DMS79 (cell line): ENCODE measurements at regions not wholly inside any gene's neighbourhood (a gene's known extent, or its start where the extent isn't known, plus 50 kb on each side); places are given as distances from the start of the nearest gene placed in this dataset.
"Not testable (repeated sequence)": the region's sequence is repeated elsewhere in the genome, so short reads cannot be mapped to it uniquely, and the experiment has no call there.

Experiments
- DNase-seq: peaks from one replicate; lab custom pipeline; 2025; lab: John Stamatoyannopoulos, UW

DNA sequence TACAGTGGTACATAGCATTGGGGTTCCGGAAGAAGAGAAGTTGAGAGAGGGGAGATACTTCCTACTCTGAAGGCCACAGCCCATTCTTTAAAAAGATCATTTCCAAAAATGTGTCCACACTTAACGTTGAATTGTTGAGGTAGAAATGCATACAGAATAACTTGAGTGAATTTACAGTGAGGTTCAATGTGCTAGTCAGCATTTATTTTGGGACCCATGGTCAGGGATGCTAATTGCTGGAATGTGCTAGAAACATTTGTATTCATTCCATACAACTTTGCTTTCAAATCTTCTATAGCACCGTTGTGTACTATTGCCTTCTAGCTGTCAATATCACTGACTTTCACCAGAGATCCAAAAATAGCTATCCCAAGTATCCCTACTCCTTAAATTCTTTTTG, 325.9 kb downstream of the SATB2 start:
- no peak for DNase-seq

GRCh38 chr2:199131136-199131655, 326.5 kb downstream of the SATB2 start:
- no peak for DNase-seq

GRCh38 chr2:199130501-199130900, 327.2 kb downstream of the SATB2 start:
- DNase-seq, result no peak

DNA sequence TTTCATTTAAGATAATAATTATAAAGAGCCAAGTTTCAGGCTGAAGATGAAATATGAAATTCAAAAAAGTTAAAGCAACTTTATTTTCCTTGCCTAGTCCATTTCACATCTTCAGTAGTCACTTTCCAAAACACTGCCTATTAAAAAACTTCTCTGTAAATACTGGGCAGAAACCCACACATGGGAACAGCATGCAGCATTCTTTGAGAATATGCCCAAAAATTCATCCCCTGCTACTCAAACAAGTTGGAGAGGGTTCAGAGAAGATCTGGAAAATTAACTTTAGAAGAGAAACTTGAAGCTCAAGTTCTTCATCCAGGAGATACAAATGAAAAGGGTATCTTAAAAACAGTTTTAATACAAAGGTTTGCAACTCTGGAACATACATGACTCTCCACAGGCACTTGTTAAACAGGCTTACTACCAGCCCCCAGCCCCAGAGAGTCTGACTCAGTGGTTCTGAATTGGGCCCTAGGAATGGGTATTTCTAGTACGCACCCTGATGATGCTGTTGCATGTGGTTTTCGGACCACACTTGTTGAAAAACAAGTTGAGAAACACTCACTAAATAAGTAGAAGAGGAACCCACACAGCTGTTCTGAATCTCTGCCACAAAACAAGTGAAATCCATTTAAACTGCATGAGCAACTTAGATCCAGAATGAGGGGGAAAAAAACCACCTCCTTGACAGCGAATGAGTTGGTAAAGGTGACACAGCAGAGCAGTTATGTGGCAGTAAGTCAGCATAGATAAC, 329.1 kb downstream of the SATB2 start:
- DNase-seq, result no peak

- no peak for DNase-seq
Observed at GRCh38 chr2:199119796-199120195, 337.9 kb downstream of the SATB2 start.

DNA sequence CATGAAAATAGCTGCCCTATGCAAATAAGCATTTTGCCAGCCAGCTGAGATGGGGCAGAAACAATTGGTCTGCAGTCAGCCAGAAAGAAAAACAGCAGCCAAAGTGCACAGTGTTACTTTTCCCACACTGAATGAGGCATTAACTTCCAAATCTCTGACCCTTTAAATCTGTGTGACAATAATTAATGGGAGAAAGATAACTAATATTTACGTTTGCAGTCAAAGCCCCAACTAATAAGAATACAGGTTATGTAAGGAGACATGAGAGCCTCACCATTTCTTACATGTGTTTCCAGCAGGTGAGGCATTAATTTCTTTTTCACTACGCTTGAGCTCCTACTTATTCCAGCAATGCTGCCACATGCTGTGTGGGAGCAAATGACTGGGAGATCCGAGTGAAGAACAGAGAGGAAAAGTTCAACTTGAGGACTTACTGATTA, 339.0 kb downstream of the SATB2 start:
- no peak for DNase-seq

- DNase-seq, result no peak
Observed at GRCh38 chr2:199115169-199115568, 342.6 kb downstream of the SATB2 start.

GRCh38 chr2:199113111-199113510, 344.6 kb downstream of the SATB2 start:
- DNase-seq, result no peak

GRCh38 chr2:199111458-199111857, 346.3 kb downstream of the SATB2 start:
- DNase-seq, result no peak

- no peak for DNase-seq
Observed at GRCh38 chr2:199108056-199108455, 349.7 kb downstream of the SATB2 start.

DNA sequence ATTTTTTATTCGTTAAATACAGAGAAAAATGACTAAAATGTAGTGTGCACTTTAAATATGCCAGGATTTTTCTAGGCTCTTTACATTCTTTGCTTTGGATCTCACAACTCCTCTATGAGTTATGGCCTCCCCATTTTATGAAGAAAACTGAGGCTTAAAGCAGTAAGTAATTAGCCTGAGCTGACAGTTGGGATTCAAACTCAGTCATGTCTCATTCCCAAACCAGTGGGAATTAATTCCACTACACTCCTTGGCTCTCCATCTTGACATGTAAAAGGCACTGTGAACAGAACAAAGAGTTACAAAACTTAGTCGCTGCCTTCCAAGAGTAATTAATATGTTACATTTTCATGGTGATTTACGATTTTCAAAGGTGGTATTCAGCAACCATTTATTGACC, 351.9 kb downstream of the SATB2 start:
- no peak for DNase-seq

DNA sequence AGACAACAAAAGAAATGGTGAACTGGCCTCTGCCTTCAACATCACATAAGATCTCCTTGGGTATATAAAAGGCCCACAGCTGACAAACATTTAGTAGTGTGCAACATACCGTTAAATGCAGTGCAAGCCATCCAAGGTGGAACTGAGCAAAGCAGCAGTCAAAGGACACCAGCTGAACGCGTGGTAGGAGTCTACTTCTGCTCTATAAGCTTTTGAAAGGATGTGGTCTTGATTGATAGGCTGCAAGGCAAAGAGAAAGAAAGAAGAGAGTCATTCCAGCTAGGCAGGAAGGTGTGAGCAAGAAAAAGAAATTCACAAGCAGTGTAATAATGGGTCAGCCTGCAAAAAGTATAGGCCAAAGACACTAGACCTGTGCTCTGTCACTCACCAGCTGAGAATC, 356.3 kb downstream of the SATB2 start:
- no peak for DNase-seq

DNA sequence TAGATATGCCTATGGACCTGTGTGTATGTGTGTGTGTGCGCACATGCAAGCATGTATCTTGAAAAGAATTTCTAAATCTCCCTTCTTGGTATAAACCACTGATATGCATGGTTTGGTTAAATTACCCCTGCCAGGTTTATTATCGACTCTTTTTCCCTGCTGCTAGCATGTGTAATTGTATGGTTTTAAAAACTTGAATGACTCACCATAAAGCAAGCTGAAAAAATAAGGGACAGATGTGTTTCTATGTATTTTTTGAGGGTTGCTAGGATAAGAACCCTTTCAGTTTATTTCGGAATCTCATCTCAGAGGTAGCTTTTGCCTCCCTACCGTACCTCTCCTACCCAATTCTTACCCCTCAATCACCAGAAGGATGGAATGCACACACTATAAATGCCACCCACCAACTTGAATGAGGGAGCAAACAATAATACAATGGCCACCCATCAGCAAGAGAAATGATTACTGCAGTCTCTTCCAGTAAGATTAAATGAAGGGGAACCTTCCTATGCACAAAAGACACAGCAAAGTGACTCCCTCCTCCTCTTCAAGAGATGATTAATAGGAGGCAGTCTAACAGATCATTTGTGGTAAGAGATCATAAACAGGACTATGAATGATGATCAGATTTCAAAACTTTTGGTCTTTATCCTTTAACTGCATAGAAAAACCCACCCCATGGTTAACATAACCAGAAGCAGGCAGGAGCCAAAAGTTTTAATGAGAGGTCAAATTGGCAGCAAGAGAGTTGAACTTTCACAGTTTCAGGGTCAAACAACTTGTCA, 357.2 kb downstream of the SATB2 start:
- DNase-seq, result no peak

GRCh38 chr2:199092419-199092818, 365.3 kb downstream of the SATB2 start:
- DNase-seq, result no peak

DNA sequence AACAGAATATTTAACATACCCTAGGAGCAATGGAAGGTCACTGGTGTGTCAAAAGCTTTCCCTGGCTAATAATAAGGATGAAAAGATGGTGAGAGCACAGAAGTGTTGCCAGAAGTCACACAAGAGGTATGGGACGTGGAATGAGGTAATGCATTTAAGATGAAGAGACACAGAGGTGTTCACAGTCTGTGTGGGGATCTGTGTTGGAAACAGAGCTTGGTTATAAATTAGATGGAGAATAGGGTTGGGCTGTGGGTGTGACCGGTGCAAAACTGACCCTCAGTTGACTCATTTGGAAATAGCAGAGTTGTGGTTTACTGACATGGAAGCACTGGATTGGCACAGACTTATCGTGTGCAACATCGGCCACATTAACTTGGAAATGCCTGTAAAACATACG, 372.5 kb downstream of the SATB2 start:
- DNase-seq, result no peak

- no peak for DNase-seq
Observed at GRCh38 chr2:199070322-199070949, 387.3 kb downstream of the SATB2 start.

DNA sequence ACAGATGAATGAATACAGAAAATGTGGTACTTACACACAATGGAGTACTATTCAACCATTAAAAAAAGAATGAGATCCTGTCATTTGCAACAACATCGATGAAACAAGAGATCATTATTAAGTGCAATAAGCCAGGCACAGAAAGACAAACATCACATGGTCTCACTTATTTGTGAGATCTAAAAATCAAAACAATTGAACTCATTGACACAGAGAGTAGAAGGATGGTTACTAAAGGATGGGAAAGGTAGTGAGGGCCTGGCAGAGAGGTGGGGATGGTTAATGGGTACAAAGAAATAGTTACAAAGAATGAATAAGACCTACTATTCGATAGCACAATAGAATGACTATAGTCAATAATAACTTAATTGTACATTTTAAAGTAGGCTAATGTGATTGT, 393.5 kb downstream of the SATB2 start:
- DNase-seq, result no peak

DNA sequence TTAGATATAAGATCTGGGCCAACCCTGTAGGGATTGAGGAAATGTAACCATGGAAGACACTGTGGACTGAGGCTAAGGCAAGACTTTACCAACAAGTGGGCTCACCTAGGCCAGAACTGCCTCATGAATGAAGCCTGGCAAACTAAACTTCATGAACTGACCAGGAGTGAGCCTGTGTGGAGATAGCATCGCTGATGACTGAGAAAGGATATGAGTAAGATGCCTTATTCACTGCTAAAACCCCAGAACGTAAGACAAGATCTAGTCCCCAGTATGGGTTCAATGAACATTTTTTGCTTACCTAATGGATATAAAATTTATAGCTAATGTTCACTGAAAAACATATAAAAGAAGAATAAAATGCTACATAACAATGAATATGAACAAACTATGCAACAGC, 399.8 kb downstream of the SATB2 start:
- no peak for DNase-seq

GRCh38 chr2:199055336-199055735, 402.4 kb downstream of the SATB2 start:
- DNase-seq, result no peak

DNA sequence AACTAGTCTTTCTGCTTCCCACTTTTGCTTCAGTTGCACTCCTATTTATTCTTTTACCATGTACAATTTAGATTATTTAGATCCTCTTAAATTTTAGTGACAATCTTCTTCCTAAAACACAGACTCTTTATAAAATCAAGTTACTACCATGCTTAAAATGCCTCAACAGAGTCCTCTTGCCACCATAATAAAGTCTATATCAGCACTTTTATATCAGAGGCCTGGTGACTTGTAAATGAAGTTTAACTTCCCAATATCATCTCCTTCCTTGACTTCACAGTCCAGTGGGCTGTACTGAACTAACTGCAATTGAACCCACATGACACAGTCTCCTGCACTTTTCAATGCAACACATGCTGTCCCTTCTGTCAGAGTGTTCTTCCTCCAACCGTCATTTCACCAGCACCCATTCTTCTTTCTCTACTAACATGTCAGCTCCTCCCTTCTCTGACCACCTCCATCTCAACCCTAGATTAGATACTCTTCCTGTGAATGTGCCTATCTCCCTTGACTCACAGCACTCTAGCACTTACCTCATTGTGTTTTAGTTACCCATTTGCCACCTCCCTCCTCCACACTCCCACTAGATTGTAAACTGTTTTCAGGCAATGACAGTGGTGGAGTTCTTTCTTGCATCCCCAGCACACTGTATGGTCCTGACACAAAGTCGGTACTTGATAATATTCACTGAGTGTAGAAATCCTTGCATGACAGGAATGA, 414.9 kb downstream of the SATB2 start:
- DNase-seq, result no peak

- DNase-seq, result no peak
Observed at GRCh38 chr2:199040522-199040921, 417.2 kb downstream of the SATB2 start.

DNA sequence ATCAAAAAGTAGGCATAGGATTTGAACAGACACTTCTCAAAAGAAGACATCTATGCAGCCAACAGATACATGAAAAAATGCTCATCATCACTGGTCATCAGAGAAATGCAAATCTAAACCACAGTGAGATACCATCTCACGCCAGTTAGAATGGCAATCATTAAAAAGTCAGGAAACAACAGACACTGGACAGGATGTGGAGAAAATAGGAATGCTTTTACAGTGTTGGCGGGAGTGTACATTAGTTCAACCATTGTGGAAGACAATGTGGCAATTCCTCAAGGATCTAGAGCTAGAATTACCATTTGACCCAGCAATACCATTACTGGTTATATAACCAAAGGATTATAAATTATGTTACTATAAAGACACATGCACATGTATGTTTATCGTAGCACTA, 424.0 kb downstream of the SATB2 start:
- DNase-seq, result not testable (repeated sequence)
